GM12878 (cell line): ENCODE measurements at regions not wholly inside any gene's neighbourhood (a gene's known extent, or its start where the extent isn't known, plus 50 kb on each side); places are given as distances from the start of the nearest gene placed in this dataset.

ENCODE experiments used
- BHLHE40 ChIP-seq, 2 experiments: fragments of 450-650 bp in 1 of 2; IDR thresholded peaks; 2 replicates each; pipeline ENCODE4 v1.6.1; 2011 to 2017; ENCODE audit warnings: low read depth in 2 of 2, borderline replicate concordance in 1 of 2, improper control_type of control experiment in 1 of 2, low read length in 1 of 2, mild to moderate bottlenecking in 1 of 2
- CHD2 ChIP-seq: IDR thresholded peaks from 2 replicates; pipeline ENCODE4 v1.6.1; 2011; ENCODE audit warnings: low read depth, low read length, improper control_type of control experiment, borderline replicate concordance
- EGR1 ChIP-seq, 2 experiments: IDR thresholded peaks; 1 replicate in 1 of 2; 2 replicates in 1 of 2; pipeline ENCODE4 v1.6.1; 2011 to 2012; ENCODE audit warnings: low read depth in 2 of 2, low read length in 2 of 2, borderline replicate concordance in 1 of 2, mild to moderate bottlenecking in 1 of 2, moderate library complexity in 1 of 2
- KAT2A ChIP-seq: conservative IDR thresholded peaks from 2 replicates; pipeline ENCODE4 v1.6.1; 2011; ENCODE audit warnings: low read depth, low read length; ENCODE audit not compliant: control insufficient read depth
- NR2F1 ChIP-seq: fragments of 450-650 bp; conservative IDR thresholded peaks from 2 replicates; pipeline ENCODE4 v1.6.1; 2017; ENCODE audit warnings: mild to moderate bottlenecking
- RAD21 ChIP-seq: IDR thresholded peaks from 2 replicates; pipeline ENCODE4 v1.6.1; 2011; ENCODE audit warnings: mild to moderate bottlenecking, low read depth, low read length, moderate library complexity; ENCODE audit not compliant: insufficient read depth
- RAD51 ChIP-seq: fragments of 450-650 bp; IDR thresholded peaks from 2 replicates; pipeline ENCODE4 v1.6.1; 2016; ENCODE audit warnings: moderate library complexity, mild to moderate bottlenecking, inconsistent platforms
- RELA ChIP-seq: fragments of 450-650 bp; IDR thresholded peaks from 2 replicates; pipeline ENCODE4 v1.8.0; 2014; ENCODE audit warnings: borderline replicate concordance; ENCODE audit not compliant: partially characterized antibody
- SIX5 ChIP-seq: IDR thresholded peaks from 2 replicates; pipeline ENCODE4 v1.6.1; 2011; ENCODE audit warnings: mild to moderate bottlenecking, low read depth, low read length, moderate library complexity; ENCODE audit not compliant: severe bottlenecking
- SMAD5 ChIP-seq: IDR thresholded peaks from 2 replicates; pipeline ENCODE4 v1.6.1; 2016; ENCODE audit warnings: antibody characterized with exemption, low read depth
- SREBF2 ChIP-seq: IDR thresholded peaks from 2 replicates; pipeline ENCODE4 v1.6.1; 2012; ENCODE audit warnings: mild to moderate bottlenecking, low read length
- TAF1 ChIP-seq: IDR thresholded peaks from 2 replicates; pipeline ENCODE4 v1.6.1; 2011; ENCODE audit warnings: mild to moderate bottlenecking, low read depth, low read length, borderline replicate concordance
- TARDBP ChIP-seq: IDR thresholded peaks from 2 replicates; pipeline ENCODE4 v1.6.1; 2016; ENCODE audit warnings: borderline replicate concordance
- ZBED1 ChIP-seq: IDR thresholded peaks from 2 replicates; pipeline ENCODE4 v1.6.1; 2016; ENCODE audit warnings: borderline replicate concordance
- TF ChIP-seq, protein P1 (sequence below): fragments of 450-650 bp; conservative IDR thresholded peaks from 2 replicates; pipeline ENCODE4 v1.6.1; 2017; ENCODE audit warnings: mild to moderate bottlenecking, moderate library complexity

DNA sequence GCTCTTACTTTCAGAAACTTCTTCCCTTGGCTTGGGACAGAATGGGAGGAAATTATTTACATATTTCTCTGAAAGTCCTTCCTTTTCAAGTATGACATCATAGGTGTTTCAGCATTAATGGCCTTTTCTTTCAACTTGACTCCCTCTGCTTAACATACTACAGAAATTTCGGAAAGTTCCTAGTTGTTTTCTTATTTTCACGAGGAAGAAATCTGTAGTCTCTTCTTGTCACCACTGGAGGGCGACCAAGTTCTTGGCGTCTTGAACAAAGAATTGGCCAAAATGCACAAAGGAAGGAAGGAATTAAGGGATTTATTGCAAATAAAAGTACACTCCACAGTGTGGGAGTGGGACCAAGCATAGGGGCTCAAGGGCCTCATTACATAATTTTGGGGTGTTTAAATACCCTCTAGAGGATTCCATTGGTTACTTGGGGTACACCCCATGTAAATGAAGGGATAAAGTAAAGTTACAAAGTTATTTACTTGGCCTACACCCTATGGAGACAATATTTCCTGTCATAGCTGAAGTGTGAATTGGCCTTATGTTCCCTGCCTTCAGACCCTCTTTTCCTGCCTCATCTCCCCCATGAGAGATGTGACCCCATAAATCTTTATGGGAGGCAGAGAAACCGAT is 70.4 kb downstream of the RPL10L start (continued):
- TF ChIP-seq, protein P1, sequence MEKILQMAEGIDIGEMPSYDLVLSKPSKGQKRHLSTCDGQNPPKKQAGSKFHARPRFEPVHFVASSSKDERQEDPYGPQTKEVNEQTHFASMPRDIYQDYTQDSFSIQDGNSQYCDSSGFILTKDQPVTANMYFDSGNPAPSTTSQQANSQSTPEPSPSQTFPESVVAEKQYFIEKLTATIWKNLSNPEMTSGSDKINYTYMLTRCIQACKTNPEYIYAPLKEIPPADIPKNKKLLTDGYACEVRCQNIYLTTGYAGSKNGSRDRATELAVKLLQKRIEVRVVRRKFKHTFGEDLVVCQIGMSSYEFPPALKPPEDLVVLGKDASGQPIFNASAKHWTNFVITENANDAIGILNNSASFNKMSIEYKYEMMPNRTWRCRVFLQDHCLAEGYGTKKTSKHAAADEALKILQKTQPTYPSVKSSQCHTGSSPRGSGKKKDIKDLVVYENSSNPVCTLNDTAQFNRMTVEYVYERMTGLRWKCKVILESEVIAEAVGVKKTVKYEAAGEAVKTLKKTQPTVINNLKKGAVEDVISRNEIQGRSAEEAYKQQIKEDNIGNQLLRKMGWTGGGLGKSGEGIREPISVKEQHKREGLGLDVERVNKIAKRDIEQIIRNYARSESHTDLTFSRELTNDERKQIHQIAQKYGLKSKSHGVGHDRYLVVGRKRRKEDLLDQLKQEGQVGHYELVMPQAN, result no peak
- TF ChIP-seq SMAD5, result no peak
- peak; percentile 87 for TF ChIP-seq RAD21
- TF ChIP-seq TAF1, result no peak
- no peak for TF ChIP-seq CHD2
- TF ChIP-seq NR2F1, result no peak
- no peak for TF ChIP-seq ZBED1
- no peak for TF ChIP-seq EGR1 (IDR thresholded peaks at IDR 0.05; ENCODE audit: borderline replicate concordance in 1 of 2, low read depth in 2 of 2, low read length in 2 of 2)
- TF ChIP-seq KAT2A, result no peak
- TF ChIP-seq RAD51, result no peak
- TF ChIP-seq TARDBP, result no peak
- TF ChIP-seq SREBF2, result no peak
- no peak for TF ChIP-seq RELA
- no peak for TF ChIP-seq BHLHE40 (IDR thresholded peaks at IDR 0.05; ENCODE audit: borderline replicate concordance in 1 of 2, low read depth in 2 of 2, low read length in 1 of 2)
- no peak for TF ChIP-seq SIX5
- TF ChIP-seq, all 136 proteins: peak for 4
